KMS-11 (cell line): ENCODE measurements at regions not wholly inside any gene's neighbourhood (a gene's known extent, or its start where the extent isn't known, plus 50 kb on each side); places are given as distances from the start of the nearest gene placed in this dataset.

Source experiments
- H2AFZ ChIP-seq: fragments of 200-600 bp; sonication (generic); 2 replicates; pipeline ENCODE4 v1.6.1; 2016; ENCODE audit warnings: antibody characterized with exemption, mixed run types, low read depth
- H3K27ac ChIP-seq: fragments of 200-600 bp; sonication (generic); 2 replicates; pipeline ENCODE4 v1.6.1; 2016; ENCODE audit warnings: mild to moderate bottlenecking, mixed run types
- H3K27me3 ChIP-seq: fragments of 200-600 bp; sonication (generic); 2 replicates; pipeline ENCODE4 v1.6.1; 2017; ENCODE audit warnings: mild to moderate bottlenecking, low read depth, mixed run types, moderate library complexity; ENCODE audit not compliant: insufficient read depth
- H3K36me3 ChIP-seq: fragments of 200-600 bp; sonication (generic); 2 replicates; pipeline ENCODE4 v1.6.1; 2017; ENCODE audit warnings: mild to moderate bottlenecking, mixed run types; ENCODE audit not compliant: insufficient read depth
- H3K4me1 ChIP-seq: fragments of 200-600 bp; sonication (generic); 2 replicates; pipeline ENCODE4 v1.6.1; 2016; ENCODE audit warnings: mild to moderate bottlenecking, low read depth, mixed run types; ENCODE audit not compliant: poor library complexity, severe bottlenecking
- H3K4me2 ChIP-seq: fragments of 200-600 bp; sonication (generic); 2 replicates; pipeline ENCODE4 v1.7.0; 2016; ENCODE audit warnings: mild to moderate bottlenecking, mixed run types
- H3K4me3 ChIP-seq: fragments of 200-600 bp; sonication (generic); IDR thresholded peaks from 2 replicates; pipeline ENCODE4 v1.6.1; 2017; ENCODE audit warnings: low read depth, low read length, mixed read lengths; ENCODE audit not compliant: insufficient read depth
- H3K79me2 ChIP-seq: fragments of 200-600 bp; sonication (generic); 2 replicates; pipeline ENCODE4 v1.6.1; 2016; ENCODE audit warnings: low read depth, mixed run types; ENCODE audit not compliant: insufficient read depth
- H3K9ac ChIP-seq: fragments of 200-600 bp; sonication (generic); 2 replicates; pipeline ENCODE4 v1.6.1; 2016; ENCODE audit warnings: mild to moderate bottlenecking, mixed run types
- H4K20me1 ChIP-seq: fragments of 200-600 bp; sonication (generic); 2 replicates; pipeline ENCODE4 v1.6.1; 2016; ENCODE audit warnings: mild to moderate bottlenecking, mixed run types; ENCODE audit not compliant: insufficient read depth
- CTCF ChIP-seq: fragments of 200-600 bp; sonication (generic); conservative IDR thresholded peaks from 2 replicates; pipeline ENCODE4 v1.6.1; 2017; ENCODE audit warnings: low read depth, mild to moderate bottlenecking, antibody characterized with exemption, low read length, moderate library complexity, mixed read lengths

- H3K4me1 ChIP-seq, result no peaks in the 10 kb centered on the region
- H3K9ac ChIP-seq, result no peak overlapping the region
- H3K79me2 ChIP-seq, result no peaks in the 10 kb centered on the region
- no peak overlapping the region for H3K4me3 ChIP-seq
- H3K27ac ChIP-seq, result no peak overlapping the region
- no peaks in the 10 kb centered on the region for H3K36me3 ChIP-seq
- H3K4me2 ChIP-seq, result no peak overlapping the region
- no peaks in the 10 kb centered on the region for H3K27me3 ChIP-seq
- no peak for TF ChIP-seq CTCF
- no peaks in the 10 kb centered on the region for H4K20me1 ChIP-seq
- H2AFZ ChIP-seq, result no peak overlapping the region
Measured at GRCh38 chr3:178329936-178330335, 206.3 kb upstream of the KCNMB2 start.

- Histone ChIP-seq H3K4me2 (no peak overlapping the region), H4K20me1 (no peaks in the 10 kb centered on the region), H2AFZ (no peak overlapping the region), H3K36me3 (no peaks in the 10 kb centered on the region), H3K27me3 (no peaks in the 10 kb centered on the region), H3K4me1 (no peaks in the 10 kb centered on the region), H3K9ac (no peak overlapping the region), H3K27ac (no peak overlapping the region), H3K79me2 (no peaks in the 10 kb centered on the region), H3K4me3 (no peak overlapping the region)
- no peak for TF ChIP-seq CTCF
Measured at GRCh38 chr3:178334239-178334638, 202.0 kb upstream of the KCNMB2 start.

GRCh38 chr3:178336336-178336735, 199.9 kb upstream of the KCNMB2 start:
- Histone ChIP-seq H3K4me2 (no peak overlapping the region), H4K20me1 (no peaks in the 10 kb centered on the region), H3K36me3 (no peaks in the 10 kb centered on the region), H3K79me2 (no peaks in the 10 kb centered on the region), H3K27me3 (no peaks in the 10 kb centered on the region), H3K9ac (no peak overlapping the region), H3K4me3 (no peak overlapping the region), H3K4me1 (no peaks in the 10 kb centered on the region), H3K27ac (no peak overlapping the region), H2AFZ (no peak overlapping the region)
- no peak for TF ChIP-seq CTCF

- Histone ChIP-seq H3K4me2 (no peak overlapping the region), H4K20me1 (no peaks in the 10 kb centered on the region), H3K79me2 (no peaks in the 10 kb centered on the region), H3K4me3 (no peak overlapping the region), H3K27me3 (no peaks in the 10 kb centered on the region), H3K9ac (no peak overlapping the region), H3K27ac (no peak overlapping the region), H3K4me1 (no peaks in the 10 kb centered on the region), H2AFZ (no peak overlapping the region), H3K36me3 (no peaks in the 10 kb centered on the region)
- no peak for TF ChIP-seq CTCF
Measured at GRCh38 chr3:178340506-178340905, 195.7 kb upstream of the KCNMB2 start.

- Histone ChIP-seq H3K4me2 (no peak overlapping the region), H3K4me1 (no peaks in the 10 kb centered on the region), H3K36me3 (no peaks in the 10 kb centered on the region), H3K27me3 (no peaks in the 10 kb centered on the region), H2AFZ (no peak overlapping the region), H3K27ac (no peak overlapping the region), H3K9ac (no peak overlapping the region), H3K79me2 (no peaks in the 10 kb centered on the region), H4K20me1 (no peaks in the 10 kb centered on the region), H3K4me3 (no peak overlapping the region)
- no peak for TF ChIP-seq CTCF
Measured at GRCh38 chr3:178341636-178342035, 194.6 kb upstream of the KCNMB2 start.
